HG03060 (cell line): ENCODE measurements at regions not wholly inside any gene's neighbourhood (a gene's known extent, or its start where the extent isn't known, plus 50 kb on each side); places are given as distances from the start of the nearest gene placed in this dataset.

Experiments
- ATAC-seq: cut with Tn5 transposase; IDR thresholded peaks from one replicate; pipeline ENCODE4 v1.9.1; 2021; ENCODE audit warnings: low read depth, moderate number of reproducible peaks; ENCODE audit not compliant: unreplicated experiment

- no peak for ATAC-seq
These were observed 947.7 kb upstream of the MAP3K7 start for GRCh38 chr6:91534614-91535013.

GRCh38 chr6:91523511-91523910 is 936.6 kb upstream of the MAP3K7 start:
- ATAC-seq: no peak

- no peak for ATAC-seq
These were observed 935.1 kb upstream of the MAP3K7 start for GRCh38 chr6:91521999-91522398.

- ATAC-seq: no peak
These were observed 922.8 kb upstream of the MAP3K7 start for GRCh38 chr6:91509711-91510110.

GRCh38 chr6:91509039-91509438 is 922.2 kb upstream of the MAP3K7 start:
- no peak for ATAC-seq

- no peak for ATAC-seq
These were observed 919.6 kb upstream of the MAP3K7 start for GRCh38 chr6:91506509-91506908.

- ATAC-seq: no peak
These were observed 918.3 kb upstream of the MAP3K7 start for GRCh38 chr6:91505199-91505598.

- no peak for ATAC-seq
These were observed 915.1 kb upstream of the MAP3K7 start for GRCh38 chr6:91501930-91502329.

- no peak for ATAC-seq
These were observed 913.9 kb upstream of the MAP3K7 start for GRCh38 chr6:91500689-91501303.

GRCh38 chr6:91498576-91498975 is 911.7 kb upstream of the MAP3K7 start:
- no peak for ATAC-seq

GRCh38 chr6:91497770-91498169 is 910.9 kb upstream of the MAP3K7 start:
- ATAC-seq: no peak

GRCh38 chr6:91490671-91491301 is 903.9 kb upstream of the MAP3K7 start:
- ATAC-seq: no peak

GRCh38 chr6:91487696-91488392 is 901.0 kb upstream of the MAP3K7 start:
- no peak for ATAC-seq

- ATAC-seq: peak; percentile 26
These were observed 899.3 kb upstream of the MAP3K7 start for GRCh38 chr6:91486200-91486599.

- no peak for ATAC-seq
These were observed 898.2 kb upstream of the MAP3K7 start for GRCh38 chr6:91485047-91485446.

- peak; percentile 30 for ATAC-seq
These were observed 896.7 kb upstream of the MAP3K7 start for GRCh38 chr6:91483415-91484105.

- ATAC-seq: peak; percentile 56
These were observed 895.6 kb upstream of the MAP3K7 start for GRCh38 chr6:91482498-91482897.

- no peak for ATAC-seq
These were observed 893.5 kb upstream of the MAP3K7 start for GRCh38 chr6:91480402-91480801.

GRCh38 chr6:91477688-91478087 is 890.8 kb upstream of the MAP3K7 start:
- no peak for ATAC-seq

- ATAC-seq: no peak
These were observed 889.1 kb upstream of the MAP3K7 start for GRCh38 chr6:91476000-91476399.

- no peak for ATAC-seq
These were observed 878.5 kb upstream of the MAP3K7 start for GRCh38 chr6:91465393-91465792.
